IMR-90 (cell line): ENCODE measurements at regions not wholly inside any gene's neighbourhood (a gene's known extent, or its start where the extent isn't known, plus 50 kb on each side); places are given as distances from the start of the nearest gene placed in this dataset.

Source experiments
- ATAC-seq: fragments of 200-7000 bp; cut with Tn5 transposase; 2 replicates; pipeline ENCODE4 v1.9.1; 2020; ENCODE audit warnings: low read depth, mild to moderate bottlenecking, moderate library complexity
- BruUV-seq: library from RNA; stranded (reverse); fragments of 400-500 nt; replicated peaks from 2 replicates; lab custom pipeline; 2021; lab: Mats Ljungman, UMichigan
- CTCF ChIA-PET: fragments of 300-600 bp; formaldehyde crosslinking; extraction: SDS; loops from one replicate; lab custom pipeline; 2021; ENCODE audit warnings: antibody characterized with exemption; lab: Yijun Ruan, JAX
- POLR2A ChIA-PET: fragments of 300-600 bp; sonication (Branson Sonifier 250); formaldehyde crosslinking; loops from one replicate; lab custom pipeline; 2022; ENCODE audit warnings: antibody characterized with exemption; ENCODE audit not compliant: unreplicated experiment; lab: Charles Lee
- DNase-seq: peaks from one replicate; pipeline ENCODE4 v3.0.0; 2013
- H2AFZ ChIP-seq: replicated peaks from 2 replicates; pipeline ENCODE3; 2013; ENCODE audit warnings: low read length, mild to moderate bottlenecking; ENCODE audit not compliant: poor library complexity
- H2AK5ac ChIP-seq: 2 replicates; pipeline ENCODE4 v1.6.1; 2013; ENCODE audit warnings: low read depth, low read length, inconsistent platforms
- H2AK9ac ChIP-seq: replicated peaks from 2 replicates; pipeline ENCODE3; 2013; ENCODE audit warnings: mild to moderate bottlenecking, low read depth, low read length, moderate library complexity; ENCODE audit not compliant: poor library complexity
- H2BK120ac ChIP-seq: 2 replicates; pipeline ENCODE4 v1.6.1; 2013; ENCODE audit warnings: low read depth, low read length, inconsistent platforms
- H2BK15ac ChIP-seq: 3 replicates; pipeline ENCODE4 v1.6.1; 2013; ENCODE audit warnings: low read depth, low read length, inconsistent platforms
- H2BK20ac ChIP-seq: 2 replicates; pipeline ENCODE4 v1.6.1; 2013; ENCODE audit warnings: low read depth, mild to moderate bottlenecking, inconsistent platforms, low read length, moderate library complexity
- H2BK5ac ChIP-seq: 2 replicates; pipeline ENCODE4 v1.6.1; 2013; ENCODE audit warnings: mild to moderate bottlenecking, low read depth, low read length, inconsistent platforms; ENCODE audit not compliant: poor library complexity, severe bottlenecking
- H3K14ac ChIP-seq: replicated peaks from 2 replicates; pipeline ENCODE4 v1.6.1; 2013; ENCODE audit warnings: low read depth, low read length, inconsistent platforms
- H3K18ac ChIP-seq: 2 replicates; pipeline ENCODE4 v1.6.1; 2013; ENCODE audit warnings: low read depth, low read length, control low read depth
- H3K23ac ChIP-seq: 2 replicates; pipeline ENCODE4 v1.6.1; 2013; ENCODE audit warnings: low read depth, low read length, inconsistent platforms
- H3K27ac ChIP-seq: 2 replicates; pipeline ENCODE4 v1.5.1; 2013; ENCODE audit warnings: mild to moderate bottlenecking, control low read depth, low read length; ENCODE audit not compliant: insufficient read depth
- H3K27me3 ChIP-seq: 2 replicates; pipeline ENCODE4 v1.6.1; 2013; ENCODE audit warnings: low read length; ENCODE audit not compliant: control insufficient read depth, insufficient read depth
- H3K36me3 ChIP-seq: 2 replicates; pipeline ENCODE4 v1.6.1; 2013; ENCODE audit warnings: low read length, mixed read lengths; ENCODE audit not compliant: control insufficient read depth, insufficient read depth
- H3K4ac ChIP-seq: 2 replicates; pipeline ENCODE4 v1.6.1; 2013; ENCODE audit warnings: low read depth, low read length, inconsistent platforms
- H3K4me1 ChIP-seq: 2 replicates; pipeline ENCODE4 v1.6.1; 2013; ENCODE audit warnings: low read length, mixed read lengths; ENCODE audit not compliant: control insufficient read depth, insufficient read depth
- H3K4me2 ChIP-seq: 2 replicates; pipeline ENCODE4 v1.6.1; 2013; ENCODE audit warnings: low read depth, mild to moderate bottlenecking, control low read depth, low read length, moderate library complexity
- H3K4me3 ChIP-seq: 2 replicates; pipeline ENCODE4 v1.5.1; 2013; ENCODE audit warnings: low read depth, mild to moderate bottlenecking, control low read depth, low read length, moderate library complexity; ENCODE audit not compliant: insufficient read depth
- H3K56ac ChIP-seq: 2 replicates; pipeline ENCODE4 v1.6.1; 2013; ENCODE audit warnings: low read length, inconsistent platforms; ENCODE audit not compliant: insufficient read depth; ENCODE audit errors: extremely low read depth
- H3K79me1 ChIP-seq, 2 experiments: 2 replicates each; pipeline ENCODE4 v1.6.1; 2013; ENCODE audit warnings: low read length in 2 of 2, inconsistent platforms in 1 of 2, low read depth in 1 of 2
- H3K9ac ChIP-seq: 2 replicates; pipeline ENCODE4 v1.6.1; 2013; ENCODE audit warnings: low read depth, low read length, control low read depth
- H3K9me1 ChIP-seq: 2 replicates; pipeline ENCODE4 v1.6.1; 2013; ENCODE audit warnings: low read length, inconsistent platforms; ENCODE audit not compliant: insufficient read depth
- H3K9me3 ChIP-seq: 2 replicates; pipeline ENCODE4 v1.6.1; 2013; ENCODE audit warnings: low read length; ENCODE audit not compliant: control insufficient read depth, insufficient read depth
- H4K20me1 ChIP-seq: 2 replicates; pipeline ENCODE4 v1.6.1; 2013; ENCODE audit warnings: low read length, inconsistent platforms; ENCODE audit not compliant: insufficient read depth
- H4K5ac ChIP-seq: 2 replicates; pipeline ENCODE4 v1.6.1; 2013; ENCODE audit warnings: mild to moderate bottlenecking, low read depth, low read length, control low read depth
- H4K8ac ChIP-seq, 2 experiments: 2 replicates each; pipeline ENCODE4 v1.6.1; 2013; ENCODE audit warnings: low read depth in 2 of 2, low read length in 2 of 2, control low read depth in 1 of 2, inconsistent platforms in 1 of 2
- H4K91ac ChIP-seq: 2 replicates; pipeline ENCODE4 v1.6.1; 2013; ENCODE audit warnings: low read depth, low read length, inconsistent platforms; ENCODE audit not compliant: insufficient read depth
- BHLHE40 ChIP-seq: fragments of 150-350 bp; IDR thresholded peaks from 2 replicates; pipeline ENCODE4 v1.6.1; 2016; ENCODE audit warnings: mild to moderate bottlenecking, low read depth, low read length
- CEBPB ChIP-seq: IDR thresholded peaks from 2 replicates; pipeline ENCODE4 v1.6.1; 2012; ENCODE audit warnings: low read depth, low read length, improper control_type of control experiment
- CHD1 ChIP-seq: IDR thresholded peaks from 2 replicates; pipeline ENCODE4 v1.6.1; 2012; ENCODE audit warnings: low read depth, low read length, improper control_type of control experiment
- FOS ChIP-seq: fragments of 150-350 bp; IDR thresholded peaks from 2 replicates; pipeline ENCODE4 v1.6.1; 2016; ENCODE audit warnings: low read depth, low read length
- MAZ ChIP-seq: IDR thresholded peaks from 2 replicates; pipeline ENCODE4 v1.6.1; 2012; ENCODE audit warnings: low read depth, mild to moderate bottlenecking, low read length, improper control_type of control experiment, moderate library complexity, borderline replicate concordance
- MXI1 ChIP-seq: IDR thresholded peaks from 2 replicates; pipeline ENCODE4 v1.6.1; 2012; ENCODE audit warnings: low read depth, mild to moderate bottlenecking, low read length, moderate library complexity, borderline replicate concordance
- NFE2L2 ChIP-seq: fragments of 150-350 bp; IDR thresholded peaks from 2 replicates; pipeline ENCODE4 v1.6.1; 2016; ENCODE audit warnings: low read depth, mild to moderate bottlenecking, low read length
- POLR2A ChIP-seq: IDR thresholded peaks from 2 replicates; pipeline ENCODE4 v1.6.1; 2012; ENCODE audit warnings: mild to moderate bottlenecking, low read depth, low read length
- RAD21 ChIP-seq: IDR thresholded peaks from 2 replicates; pipeline ENCODE4 v1.6.1; 2012; ENCODE audit warnings: low read length, improper control_type of control experiment
- RFX5 ChIP-seq: IDR thresholded peaks from 2 replicates; pipeline ENCODE4 v1.8.0; 2012; ENCODE audit warnings: low read depth, mild to moderate bottlenecking, low read length, moderate library complexity
- SMC3 ChIP-seq: fragments of 150-350 bp; IDR thresholded peaks from 2 replicates; pipeline ENCODE4 v1.6.1; 2016; ENCODE audit warnings: low read depth, mild to moderate bottlenecking, antibody characterized with exemption, low read length, moderate library complexity
- WGBS, 2 experiments: methylation state at CpG; one replicate each; pipeline versions ENCODE4 v1.1.5 to v1.1.7; 2013; ENCODE audit warnings: missing lambda C conversion rate in 2 of 2; ENCODE audit not compliant: insufficient read length in 1 of 2; ENCODE audit errors: extremely low coverage in 2 of 2; 5-methylcytosine and 5-hydroxymethylcytosine counted together
- dilution Hi-C: fragments of 300-500 bp; cut with HindIII; formaldehyde crosslinking; loops from one replicate; pipeline ENCODE4 v1.14.3; 2018; ENCODE audit warnings: low sequenced_read_pairs; ENCODE audit not compliant: unreplicated experiment
- in situ Hi-C: fragments of 300-500 bp; cut with MboI; formaldehyde crosslinking; loops from 3 replicates; pipeline ENCODE4 v1.14.3; 2019; ENCODE audit warnings: low sequenced_read_pairs, inconsistent platforms, mixed read lengths
- intact Hi-C: fragments of 100-400 bp; cut with micrococcal nuclease; formaldehyde crosslinking; loops from 2 replicates; pipeline ENCODE4 v1.10.0; 2022
- TF ChIP-seq, protein P1 (sequence below): fragments of 150-350 bp; IDR thresholded peaks from 2 replicates; pipeline ENCODE4 v1.6.1; 2017; ENCODE audit warnings: mild to moderate bottlenecking, antibody characterized with exemption, low read length, low read depth
- TF ChIP-seq, protein P2 (sequence below): fragments of 150-350 bp; IDR thresholded peaks from 2 replicates; pipeline ENCODE4 v1.6.1; 2016; ENCODE audit warnings: low read depth, mild to moderate bottlenecking, low read length, moderate library complexity, borderline replicate concordance
- TF ChIP-seq, protein P3 (sequence below): conservative IDR thresholded peaks from 2 replicates; pipeline ENCODE4 v1.5.1; 2012; ENCODE audit warnings: mild to moderate bottlenecking, low read depth, low read length, improper control_type of control experiment

DNA sequence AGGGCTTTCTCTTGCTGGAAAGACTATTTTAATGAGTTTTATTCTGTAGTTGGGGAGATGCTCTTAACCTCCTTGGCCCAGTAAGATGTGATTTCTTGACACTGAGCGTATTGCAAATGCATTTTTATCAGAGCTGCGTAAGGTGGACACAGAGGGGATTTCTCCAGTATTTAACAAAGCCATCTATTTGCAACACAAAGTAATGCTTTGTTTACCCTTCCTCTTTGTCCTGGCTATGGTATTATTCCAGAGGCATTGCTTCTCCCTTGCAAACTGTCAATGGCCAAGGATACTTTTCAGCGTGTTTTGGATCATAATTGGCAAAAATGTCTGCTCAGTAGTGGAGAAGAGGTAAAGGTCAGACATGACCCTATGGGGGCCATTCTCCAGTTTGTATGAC lies 90.8 kb upstream of the PIK3C3 start:
- H3K14ac ChIP-seq = no peak overlapping the region
- no peak overlapping the region for H3K23ac ChIP-seq
- H3K4me1 ChIP-seq = no peaks in the 10 kb centered on the region
- no peak overlapping the region for H3K4me2 ChIP-seq
- DNase-seq (no peak), ATAC-seq (no peak)
- ChIA-PET CTCF (no interaction called here), POLR2A (no interaction called here)
- H2AK5ac ChIP-seq = no peak overlapping the region
- no peaks in the 10 kb centered on the region for H3K9me3 ChIP-seq
- no peak overlapping the region for H3K4ac ChIP-seq
- no peak overlapping the region for H3K18ac ChIP-seq
- no CpG with 5 or more reads among the region's 3 CpGs for WGBS, 2 experiments
- no peaks in the 10 kb centered on the region for H3K36me3 ChIP-seq
- no peak for TF ChIP-seq MAZ
- no peak for TF ChIP-seq POLR2A
- no peak for TF ChIP-seq CEBPB
- TF ChIP-seq, protein P1, sequence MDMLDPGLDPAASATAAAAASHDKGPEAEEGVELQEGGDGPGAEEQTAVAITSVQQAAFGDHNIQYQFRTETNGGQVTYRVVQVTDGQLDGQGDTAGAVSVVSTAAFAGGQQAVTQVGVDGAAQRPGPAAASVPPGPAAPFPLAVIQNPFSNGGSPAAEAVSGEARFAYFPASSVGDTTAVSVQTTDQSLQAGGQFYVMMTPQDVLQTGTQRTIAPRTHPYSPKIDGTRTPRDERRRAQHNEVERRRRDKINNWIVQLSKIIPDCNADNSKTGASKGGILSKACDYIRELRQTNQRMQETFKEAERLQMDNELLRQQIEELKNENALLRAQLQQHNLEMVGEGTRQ = no peak
- no peak for TF ChIP-seq BHLHE40
- no peak for TF ChIP-seq FOS
- TF ChIP-seq, protein P2, sequence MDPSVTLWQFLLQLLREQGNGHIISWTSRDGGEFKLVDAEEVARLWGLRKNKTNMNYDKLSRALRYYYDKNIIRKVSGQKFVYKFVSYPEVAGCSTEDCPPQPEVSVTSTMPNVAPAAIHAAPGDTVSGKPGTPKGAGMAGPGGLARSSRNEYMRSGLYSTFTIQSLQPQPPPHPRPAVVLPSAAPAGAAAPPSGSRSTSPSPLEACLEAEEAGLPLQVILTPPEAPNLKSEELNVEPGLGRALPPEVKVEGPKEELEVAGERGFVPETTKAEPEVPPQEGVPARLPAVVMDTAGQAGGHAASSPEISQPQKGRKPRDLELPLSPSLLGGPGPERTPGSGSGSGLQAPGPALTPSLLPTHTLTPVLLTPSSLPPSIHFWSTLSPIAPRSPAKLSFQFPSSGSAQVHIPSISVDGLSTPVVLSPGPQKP = no peak
- no peak for TF ChIP-seq RAD21
- TF ChIP-seq SMC3 = no peak
- TF ChIP-seq, protein P3, sequence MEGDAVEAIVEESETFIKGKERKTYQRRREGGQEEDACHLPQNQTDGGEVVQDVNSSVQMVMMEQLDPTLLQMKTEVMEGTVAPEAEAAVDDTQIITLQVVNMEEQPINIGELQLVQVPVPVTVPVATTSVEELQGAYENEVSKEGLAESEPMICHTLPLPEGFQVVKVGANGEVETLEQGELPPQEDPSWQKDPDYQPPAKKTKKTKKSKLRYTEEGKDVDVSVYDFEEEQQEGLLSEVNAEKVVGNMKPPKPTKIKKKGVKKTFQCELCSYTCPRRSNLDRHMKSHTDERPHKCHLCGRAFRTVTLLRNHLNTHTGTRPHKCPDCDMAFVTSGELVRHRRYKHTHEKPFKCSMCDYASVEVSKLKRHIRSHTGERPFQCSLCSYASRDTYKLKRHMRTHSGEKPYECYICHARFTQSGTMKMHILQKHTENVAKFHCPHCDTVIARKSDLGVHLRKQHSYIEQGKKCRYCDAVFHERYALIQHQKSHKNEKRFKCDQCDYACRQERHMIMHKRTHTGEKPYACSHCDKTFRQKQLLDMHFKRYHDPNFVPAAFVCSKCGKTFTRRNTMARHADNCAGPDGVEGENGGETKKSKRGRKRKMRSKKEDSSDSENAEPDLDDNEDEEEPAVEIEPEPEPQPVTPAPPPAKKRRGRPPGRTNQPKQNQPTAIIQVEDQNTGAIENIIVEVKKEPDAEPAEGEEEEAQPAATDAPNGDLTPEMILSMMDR = no peak
- no peak for TF ChIP-seq MXI1
- TF ChIP-seq NFE2L2 = no peak
- TF ChIP-seq CHD1 = no peak
- no peak for TF ChIP-seq RFX5
- H2BK120ac ChIP-seq = no peak overlapping the region
- H3K79me1 ChIP-seq = no peaks in the 10 kb centered on the region
- H2BK20ac ChIP-seq = no peak overlapping the region
- no TSS peak for BruUV-seq
- no peak overlapping the region for H3K9ac ChIP-seq
- peaks cover 5% of the 10 kb centered on the region for H3K27me3 ChIP-seq
- dilution Hi-C loops = no loop called here
- H4K20me1 ChIP-seq = no peaks in the 10 kb centered on the region
- H4K5ac ChIP-seq = no peak overlapping the region
- no peak overlapping the region for H2AK9ac ChIP-seq
- H3K56ac ChIP-seq = no peak overlapping the region
- no peak overlapping the region for H3K27ac ChIP-seq
- intact Hi-C loops = no loop called here
- H4K8ac ChIP-seq = no peak overlapping the region
- H2BK5ac ChIP-seq = no peak overlapping the region
- H4K91ac ChIP-seq = no peak overlapping the region
- in situ Hi-C loops = no loop called here
- no peaks in the 10 kb centered on the region for H3K9me1 ChIP-seq
- H2AFZ ChIP-seq = no peak overlapping the region
- no peak overlapping the region for H3K4me3 ChIP-seq
- H2BK15ac ChIP-seq = no peak overlapping the region
